ENCODE measurements at regions not wholly inside any gene's neighbourhood (a gene's known extent, or its start where the extent isn't known, plus 50 kb on each side); places are given as distances from the start of the nearest gene placed in this dataset.

DNA sequence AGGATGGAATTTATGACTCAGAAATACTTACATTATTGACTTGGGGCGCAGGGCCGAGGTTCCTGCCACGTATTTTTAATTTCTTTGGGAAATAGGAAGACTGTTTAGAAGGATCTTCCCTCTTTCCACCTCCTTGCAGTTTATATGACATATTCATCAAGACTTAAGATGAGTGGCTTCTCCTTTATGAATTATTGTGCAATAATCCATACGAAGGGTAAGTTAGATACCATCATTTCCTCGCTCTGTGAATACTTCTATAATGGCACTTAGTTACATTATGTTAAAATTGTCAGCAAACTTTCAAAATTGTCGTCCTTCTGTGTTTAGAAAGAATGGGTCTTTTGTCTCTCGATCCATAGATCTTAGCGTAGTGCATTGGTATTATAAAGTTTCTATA lies 328.8 kb upstream of the UBE2E3 start:
- no peak for DNase-seq
- 84% methylated on average over 8 of the region's 8 CpGs for WGBS (ENCODE audit: low lambda C conversion rate)
- Histone ChIP-seq H2AFZ (ENCODE audit: low read depth) (no peak overlapping the region), H3K9ac (no peak overlapping the region), H3K36me3 (replicated peaks in 1 of 2; ENCODE audit: control insufficient read depth in 1 of 2, insufficient read depth in 2 of 2, low read length in 1 of 2) (no peaks in the 10 kb centered on the region), H3K4me1 (ENCODE audit: control insufficient read depth in 1 of 2, insufficient read depth in 2 of 2, low read depth in 1 of 2, low read length in 1 of 2) (no peaks in the 10 kb centered on the region), H3F3A (replicated peaks; ENCODE audit: insufficient read depth) (peaks cover 4% of the 10 kb centered on the region), H3K27ac (ENCODE audit: low read depth in 2 of 2, low read length in 1 of 2) (no peak overlapping the region), H3K79me2 (ENCODE audit: insufficient read depth) (no peaks in the 10 kb centered on the region), H4K20me1 (ENCODE audit: insufficient read depth) (no peaks in the 10 kb centered on the region), H3K9me2 (no peaks in the 10 kb centered on the region), H3K4me3 (ENCODE audit: low read depth in 2 of 2, low read length in 1 of 2) (no peak overlapping the region), H3K27me3 (ENCODE audit: insufficient read depth) (no peaks in the 10 kb centered on the region), H3K9me3 (no peaks in the 10 kb centered on the region), H3K4me2 (no peak overlapping the region)
- ChIA-PET POLR2A (no interaction called here), CTCF (no interaction called here)
- TF ChIP-seq EZH2phosphoT487 (IDR thresholded peaks at IDR 0.05; ENCODE audit: borderline replicate concordance, low read depth) (no peak), POLR2AphosphoS5 (IDR thresholded peaks at IDR 0.05; ENCODE audit: low read depth, low read length) (no peak), CTCF (IDR thresholded peaks at IDR 0.05) (no peak), MXI1 (IDR thresholded peaks at IDR 0.05; ENCODE audit: low read depth, low read length) (no peak), FOSL2 (IDR thresholded peaks at IDR 0.05; ENCODE audit: borderline replicate concordance, low read depth) (no peak), MEF2A (IDR thresholded peaks at IDR 0.05; ENCODE audit: borderline replicate concordance, low read depth) (no peak), GATA2 (CRISPR knock-in tag; IDR thresholded peaks at IDR 0.05) (no peak), NRF1 (IDR thresholded peaks at IDR 0.05; ENCODE audit: low read depth, low read length) (no peak), FOXM1 (IDR thresholded peaks at IDR 0.05; ENCODE audit: low read depth) (no peak), YY1 (IDR thresholded peaks at IDR 0.05; ENCODE audit: low read depth) (no peak), CHD2 (IDR thresholded peaks at IDR 0.05; ENCODE audit: low read length, partially characterized antibody) (no peak), USF2 (IDR thresholded peaks at IDR 0.05; ENCODE audit: borderline replicate concordance, low read depth, low read length) (no peak), ELF1 (IDR thresholded peaks at IDR 0.05) (no peak), SIN3A (IDR thresholded peaks at IDR 0.05; ENCODE audit: borderline replicate concordance, low read depth, low read length) (no peak), RCOR1 (IDR thresholded peaks at IDR 0.05; ENCODE audit: low read length) (no peak)
- TF ChIP-seq, protein P1, sequence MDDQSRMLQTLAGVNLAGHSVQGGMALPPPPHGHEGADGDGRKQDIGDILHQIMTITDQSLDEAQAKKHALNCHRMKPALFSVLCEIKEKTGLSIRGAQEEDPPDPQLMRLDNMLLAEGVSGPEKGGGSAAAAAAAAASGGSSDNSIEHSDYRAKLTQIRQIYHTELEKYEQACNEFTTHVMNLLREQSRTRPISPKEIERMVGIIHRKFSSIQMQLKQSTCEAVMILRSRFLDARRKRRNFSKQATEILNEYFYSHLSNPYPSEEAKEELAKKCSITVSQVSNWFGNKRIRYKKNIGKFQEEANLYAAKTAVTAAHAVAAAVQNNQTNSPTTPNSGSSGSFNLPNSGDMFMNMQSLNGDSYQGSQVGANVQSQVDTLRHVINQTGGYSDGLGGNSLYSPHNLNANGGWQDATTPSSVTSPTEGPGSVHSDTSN (IDR thresholded peaks at IDR 0.05) = no peak
- TF ChIP-seq, protein P2, sequence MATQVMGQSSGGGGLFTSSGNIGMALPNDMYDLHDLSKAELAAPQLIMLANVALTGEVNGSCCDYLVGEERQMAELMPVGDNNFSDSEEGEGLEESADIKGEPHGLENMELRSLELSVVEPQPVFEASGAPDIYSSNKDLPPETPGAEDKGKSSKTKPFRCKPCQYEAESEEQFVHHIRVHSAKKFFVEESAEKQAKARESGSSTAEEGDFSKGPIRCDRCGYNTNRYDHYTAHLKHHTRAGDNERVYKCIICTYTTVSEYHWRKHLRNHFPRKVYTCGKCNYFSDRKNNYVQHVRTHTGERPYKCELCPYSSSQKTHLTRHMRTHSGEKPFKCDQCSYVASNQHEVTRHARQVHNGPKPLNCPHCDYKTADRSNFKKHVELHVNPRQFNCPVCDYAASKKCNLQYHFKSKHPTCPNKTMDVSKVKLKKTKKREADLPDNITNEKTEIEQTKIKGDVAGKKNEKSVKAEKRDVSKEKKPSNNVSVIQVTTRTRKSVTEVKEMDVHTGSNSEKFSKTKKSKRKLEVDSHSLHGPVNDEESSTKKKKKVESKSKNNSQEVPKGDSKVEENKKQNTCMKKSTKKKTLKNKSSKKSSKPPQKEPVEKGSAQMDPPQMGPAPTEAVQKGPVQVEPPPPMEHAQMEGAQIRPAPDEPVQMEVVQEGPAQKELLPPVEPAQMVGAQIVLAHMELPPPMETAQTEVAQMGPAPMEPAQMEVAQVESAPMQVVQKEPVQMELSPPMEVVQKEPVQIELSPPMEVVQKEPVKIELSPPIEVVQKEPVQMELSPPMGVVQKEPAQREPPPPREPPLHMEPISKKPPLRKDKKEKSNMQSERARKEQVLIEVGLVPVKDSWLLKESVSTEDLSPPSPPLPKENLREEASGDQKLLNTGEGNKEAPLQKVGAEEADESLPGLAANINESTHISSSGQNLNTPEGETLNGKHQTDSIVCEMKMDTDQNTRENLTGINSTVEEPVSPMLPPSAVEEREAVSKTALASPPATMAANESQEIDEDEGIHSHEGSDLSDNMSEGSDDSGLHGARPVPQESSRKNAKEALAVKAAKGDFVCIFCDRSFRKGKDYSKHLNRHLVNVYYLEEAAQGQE (IDR thresholded peaks at IDR 0.05; ENCODE audit: low read depth, low read length) = no peak
- TF ChIP-seq, protein P3, sequence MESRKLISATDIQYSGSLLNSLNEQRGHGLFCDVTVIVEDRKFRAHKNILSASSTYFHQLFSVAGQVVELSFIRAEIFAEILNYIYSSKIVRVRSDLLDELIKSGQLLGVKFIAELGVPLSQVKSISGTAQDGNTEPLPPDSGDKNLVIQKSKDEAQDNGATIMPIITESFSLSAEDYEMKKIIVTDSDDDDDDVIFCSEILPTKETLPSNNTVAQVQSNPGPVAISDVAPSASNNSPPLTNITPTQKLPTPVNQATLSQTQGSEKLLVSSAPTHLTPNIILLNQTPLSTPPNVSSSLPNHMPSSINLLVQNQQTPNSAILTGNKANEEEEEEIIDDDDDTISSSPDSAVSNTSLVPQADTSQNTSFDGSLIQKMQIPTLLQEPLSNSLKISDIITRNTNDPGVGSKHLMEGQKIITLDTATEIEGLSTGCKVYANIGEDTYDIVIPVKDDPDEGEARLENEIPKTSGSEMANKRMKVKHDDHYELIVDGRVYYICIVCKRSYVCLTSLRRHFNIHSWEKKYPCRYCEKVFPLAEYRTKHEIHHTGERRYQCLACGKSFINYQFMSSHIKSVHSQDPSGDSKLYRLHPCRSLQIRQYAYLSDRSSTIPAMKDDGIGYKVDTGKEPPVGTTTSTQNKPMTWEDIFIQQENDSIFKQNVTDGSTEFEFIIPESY (IDR thresholded peaks at IDR 0.05; ENCODE audit: borderline replicate concordance, low read depth) = no peak
- TF ChIP-seq, protein P4, sequence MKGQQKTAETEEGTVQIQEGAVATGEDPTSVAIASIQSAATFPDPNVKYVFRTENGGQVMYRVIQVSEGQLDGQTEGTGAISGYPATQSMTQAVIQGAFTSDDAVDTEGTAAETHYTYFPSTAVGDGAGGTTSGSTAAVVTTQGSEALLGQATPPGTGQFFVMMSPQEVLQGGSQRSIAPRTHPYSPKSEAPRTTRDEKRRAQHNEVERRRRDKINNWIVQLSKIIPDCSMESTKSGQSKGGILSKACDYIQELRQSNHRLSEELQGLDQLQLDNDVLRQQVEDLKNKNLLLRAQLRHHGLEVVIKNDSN (IDR thresholded peaks at IDR 0.05; ENCODE audit: borderline replicate concordance, low read depth) = no peak

Measured in SK-N-SH (cell line).